ENCODE measurements at regions not wholly inside any gene's neighbourhood (a gene's known extent, or its start where the extent isn't known, plus 50 kb on each side); places are given as distances from the start of the nearest gene placed in this dataset.

DNA sequence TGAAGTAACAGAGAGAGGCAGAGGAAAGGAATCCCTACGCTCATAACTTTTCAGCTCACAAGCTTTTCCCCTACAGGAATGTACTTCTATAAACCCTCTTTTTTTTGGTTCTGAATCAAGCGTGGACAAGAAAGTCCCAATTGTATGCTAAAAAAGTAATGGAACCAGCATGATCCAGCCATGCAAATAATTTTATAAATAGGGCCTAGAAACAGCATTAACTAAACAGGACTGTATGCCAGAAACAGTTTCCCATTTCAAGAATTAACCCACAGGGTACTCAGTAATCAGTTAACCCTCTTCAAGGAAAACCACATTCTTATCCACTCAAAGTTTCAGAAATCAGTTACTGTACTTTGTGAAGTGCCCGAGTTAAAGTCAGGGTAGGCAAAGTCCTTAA lies 87.0 kb upstream of the HMGCLL1 start:
- no peak for DNase-seq (ENCODE audit: low spot score)
- Histone ChIP-seq H3K4me3 (no peak overlapping the region), H3K27ac (no peak overlapping the region)
- TF ChIP-seq, protein P1, sequence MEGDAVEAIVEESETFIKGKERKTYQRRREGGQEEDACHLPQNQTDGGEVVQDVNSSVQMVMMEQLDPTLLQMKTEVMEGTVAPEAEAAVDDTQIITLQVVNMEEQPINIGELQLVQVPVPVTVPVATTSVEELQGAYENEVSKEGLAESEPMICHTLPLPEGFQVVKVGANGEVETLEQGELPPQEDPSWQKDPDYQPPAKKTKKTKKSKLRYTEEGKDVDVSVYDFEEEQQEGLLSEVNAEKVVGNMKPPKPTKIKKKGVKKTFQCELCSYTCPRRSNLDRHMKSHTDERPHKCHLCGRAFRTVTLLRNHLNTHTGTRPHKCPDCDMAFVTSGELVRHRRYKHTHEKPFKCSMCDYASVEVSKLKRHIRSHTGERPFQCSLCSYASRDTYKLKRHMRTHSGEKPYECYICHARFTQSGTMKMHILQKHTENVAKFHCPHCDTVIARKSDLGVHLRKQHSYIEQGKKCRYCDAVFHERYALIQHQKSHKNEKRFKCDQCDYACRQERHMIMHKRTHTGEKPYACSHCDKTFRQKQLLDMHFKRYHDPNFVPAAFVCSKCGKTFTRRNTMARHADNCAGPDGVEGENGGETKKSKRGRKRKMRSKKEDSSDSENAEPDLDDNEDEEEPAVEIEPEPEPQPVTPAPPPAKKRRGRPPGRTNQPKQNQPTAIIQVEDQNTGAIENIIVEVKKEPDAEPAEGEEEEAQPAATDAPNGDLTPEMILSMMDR (IDR thresholded peaks at IDR 0.05): no peak

DNA sequence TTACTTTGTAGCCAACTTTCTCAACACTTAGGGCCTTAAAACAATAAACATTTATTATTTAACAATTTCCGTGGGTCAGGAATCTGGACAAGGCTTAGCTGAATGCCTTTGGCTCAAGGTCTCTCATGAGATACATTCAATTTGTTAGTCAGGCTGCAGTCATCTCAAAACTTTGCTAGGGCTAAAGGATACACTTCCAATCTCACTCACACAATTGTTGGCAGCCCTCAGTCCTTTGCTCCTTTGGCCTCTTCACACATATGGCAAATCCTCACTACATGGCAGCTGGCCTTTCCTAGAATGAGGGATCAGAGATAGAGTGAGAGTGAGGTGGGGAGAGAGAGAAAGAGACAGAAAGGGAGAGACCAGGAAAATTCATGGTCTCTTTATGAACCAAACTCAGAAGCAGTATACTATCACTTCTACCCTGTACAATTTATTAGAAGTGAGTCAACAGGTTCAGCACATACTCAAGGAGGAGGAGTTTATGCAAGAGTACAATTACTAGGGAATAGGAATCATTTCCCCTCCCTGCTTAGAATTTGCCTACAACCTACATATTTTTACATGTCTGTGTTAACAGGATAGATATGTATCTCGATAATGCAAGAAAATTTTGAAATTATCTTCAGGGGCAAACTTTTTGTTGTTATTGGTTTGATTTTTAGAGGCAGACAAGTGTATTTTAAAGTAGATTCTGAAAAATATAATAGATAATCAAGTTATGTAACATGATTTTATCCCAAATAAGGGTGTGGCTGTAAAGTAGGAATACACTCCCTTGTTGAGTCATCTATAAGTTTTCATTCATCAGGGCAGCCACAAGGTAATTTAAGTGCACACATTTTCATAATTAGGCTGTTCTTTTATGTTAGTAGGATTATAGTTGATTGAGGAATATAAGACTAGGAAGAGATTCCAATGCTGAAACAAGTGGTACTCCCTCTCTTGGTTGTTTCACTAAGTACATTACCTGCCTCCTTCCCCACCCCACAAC lies 85.9 kb upstream of the HMGCLL1 start:
- H3K4me3 ChIP-seq: no peak overlapping the region
- TF ChIP-seq, protein P1 (IDR thresholded peaks at IDR 0.05): no peak
- no peak overlapping the region for H3K27ac ChIP-seq
- no peak for DNase-seq (ENCODE audit: low spot score)

DNA sequence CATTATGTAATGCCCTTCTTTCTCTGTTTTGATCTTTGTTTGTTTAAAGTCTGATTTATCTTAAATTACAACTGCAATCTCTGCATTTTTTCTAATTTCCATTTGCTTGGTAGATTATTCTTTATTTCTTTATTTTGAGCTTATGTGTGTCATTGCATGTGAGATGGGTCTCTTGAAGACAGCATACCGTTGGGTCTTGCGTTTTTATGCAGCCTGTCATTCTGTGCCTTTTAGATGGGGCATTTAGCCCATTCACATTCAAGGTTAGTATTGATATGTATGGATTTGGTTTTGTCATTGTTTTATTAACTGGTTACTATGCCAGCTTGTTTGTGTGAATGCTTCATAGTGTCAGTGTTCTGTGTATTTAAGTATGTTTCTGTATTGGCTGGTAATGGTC lies 84.9 kb upstream of the HMGCLL1 start:
- Histone ChIP-seq H3K27ac (no peak overlapping the region), H3K4me3 (no peak overlapping the region)
- no peak for DNase-seq (ENCODE audit: low spot score)
- TF ChIP-seq, protein P1 (IDR thresholded peaks at IDR 0.05): no peak

DNA sequence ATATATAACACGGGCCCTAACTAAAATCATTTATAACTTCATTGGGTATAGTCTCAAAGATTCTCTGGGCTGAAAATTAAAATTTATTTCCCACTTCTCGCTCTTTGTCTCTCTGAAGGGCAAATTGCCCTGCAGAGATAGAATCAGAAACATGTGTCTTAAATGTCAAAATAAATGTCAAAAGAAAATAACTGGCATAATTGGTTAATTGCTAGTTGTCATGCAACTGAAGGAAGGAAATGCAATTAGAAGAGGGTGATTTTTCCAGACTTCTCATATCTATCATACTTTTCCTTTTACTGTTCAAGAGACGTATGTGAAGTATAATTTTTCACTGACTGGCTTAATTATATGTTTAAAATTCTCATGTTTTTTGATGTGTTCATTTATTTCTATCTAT lies 80.3 kb upstream of the HMGCLL1 start:
- H3K27ac ChIP-seq: no peak overlapping the region
- no peak for DNase-seq (ENCODE audit: low spot score)
- H3K4me3 ChIP-seq: no peak overlapping the region
- TF ChIP-seq, protein P1 (IDR thresholded peaks at IDR 0.05): no peak

DNA sequence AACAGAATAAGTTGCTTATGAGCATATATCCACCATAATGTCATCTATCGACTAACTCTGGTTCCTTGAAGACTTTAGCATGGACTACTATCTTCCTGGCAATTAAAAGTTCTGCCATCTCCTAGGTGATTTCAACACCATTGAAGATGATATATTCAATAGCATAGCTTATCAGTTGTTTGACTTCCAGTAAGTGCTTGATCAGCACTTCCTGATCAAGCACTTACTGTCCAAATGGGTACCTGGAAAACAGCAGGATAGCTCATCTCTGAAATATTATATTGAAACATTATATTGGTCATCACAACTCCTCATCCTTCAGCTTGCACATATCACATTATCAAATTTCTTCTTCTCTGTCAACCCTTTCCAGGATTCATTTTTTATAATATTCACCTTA lies 75.5 kb upstream of the HMGCLL1 start:
- TF ChIP-seq, protein P1 (IDR thresholded peaks at IDR 0.05): no peak
- Histone ChIP-seq H3K27ac (no peak overlapping the region), H3K4me3 (no peak overlapping the region)
- no peak for DNase-seq (ENCODE audit: low spot score)

DNA sequence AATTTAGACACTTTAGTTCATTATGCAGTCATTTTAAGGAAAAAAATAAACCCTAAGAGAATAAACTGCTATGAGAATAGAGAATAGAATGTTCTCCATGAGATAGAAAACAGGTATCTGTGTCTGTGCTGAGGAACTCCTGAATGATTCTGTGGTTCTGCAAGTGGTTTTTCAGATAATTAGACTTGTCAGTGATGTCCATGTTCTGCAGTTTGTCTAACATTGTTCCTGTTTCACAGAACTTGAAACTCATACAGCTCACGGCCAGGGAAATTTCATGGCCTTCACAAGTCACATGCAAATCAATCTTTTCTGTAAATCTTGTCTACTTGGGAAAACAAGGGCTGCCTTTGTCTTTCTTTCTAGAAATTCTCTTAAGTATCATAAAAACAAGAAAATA lies 73.4 kb upstream of the HMGCLL1 start:
- Histone ChIP-seq H3K27ac (no peak overlapping the region), H3K4me3 (no peak overlapping the region)
- TF ChIP-seq, protein P1 (IDR thresholded peaks at IDR 0.05): no peak
- DNase-seq (ENCODE audit: low spot score): no peak

DNA sequence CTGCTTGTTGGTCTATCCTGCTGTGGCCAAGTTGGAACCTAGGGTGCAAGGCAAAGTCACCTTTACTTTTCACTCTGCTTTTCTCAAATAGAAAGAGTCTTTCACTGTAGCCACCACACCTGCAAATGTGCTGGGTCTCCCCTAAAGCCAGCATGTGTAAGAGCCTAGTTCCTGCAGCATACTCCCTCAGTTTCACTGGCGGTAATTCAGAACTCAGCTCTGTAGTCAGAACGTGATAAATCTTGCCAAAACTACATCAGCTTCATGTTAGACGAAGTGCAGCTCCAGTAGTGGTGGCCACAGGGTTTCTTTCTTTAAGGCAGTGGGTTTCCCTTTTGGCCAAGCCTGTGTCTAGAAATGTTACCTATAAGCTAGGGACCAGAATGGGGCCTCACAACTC lies 72.0 kb upstream of the HMGCLL1 start:
- TF ChIP-seq, protein P1 (IDR thresholded peaks at IDR 0.05): no peak
- H3K27ac ChIP-seq: no peak overlapping the region

More for the DNA sequence above, 72.0 kb upstream of the HMGCLL1 start:
- H3K4me3 ChIP-seq: no peak overlapping the region
- DNase-seq (ENCODE audit: low spot score): no peak
